Kidney epithelial cell (primary cell): ENCODE measurements at regions not wholly inside any gene's neighbourhood (a gene's known extent, or its start where the extent isn't known, plus 50 kb on each side); places are given as distances from the start of the nearest gene placed in this dataset.

Source experiments
- DNase-seq: peaks from one replicate; pipeline ENCODE4 v3.0.0-alpha.2; 2010; ENCODE audit warnings: low read depth
- H3K27me3 ChIP-seq: 2 replicates; pipeline ENCODE4 v1.6.0; 2011; ENCODE audit warnings: low read length; ENCODE audit not compliant: control insufficient read depth, insufficient read depth
- H3K36me3 ChIP-seq: 2 replicates; pipeline ENCODE4 v1.5.1; 2011; ENCODE audit warnings: low read length; ENCODE audit not compliant: control insufficient read depth, insufficient read depth
- H3K4me3 ChIP-seq: 2 replicates; pipeline ENCODE4 v1.5.1; 2011; ENCODE audit warnings: low read depth, mild to moderate bottlenecking, control low read depth, low read length
- TF ChIP-seq, protein P1 (sequence below): IDR thresholded peaks from 2 replicates; pipeline ENCODE4 v1.5.1; 2011; ENCODE audit warnings: mild to moderate bottlenecking, moderate library complexity, low read length, control low read depth, inconsistent platforms; ENCODE audit not compliant: insufficient read depth, poor library complexity, severe bottlenecking

DNA sequence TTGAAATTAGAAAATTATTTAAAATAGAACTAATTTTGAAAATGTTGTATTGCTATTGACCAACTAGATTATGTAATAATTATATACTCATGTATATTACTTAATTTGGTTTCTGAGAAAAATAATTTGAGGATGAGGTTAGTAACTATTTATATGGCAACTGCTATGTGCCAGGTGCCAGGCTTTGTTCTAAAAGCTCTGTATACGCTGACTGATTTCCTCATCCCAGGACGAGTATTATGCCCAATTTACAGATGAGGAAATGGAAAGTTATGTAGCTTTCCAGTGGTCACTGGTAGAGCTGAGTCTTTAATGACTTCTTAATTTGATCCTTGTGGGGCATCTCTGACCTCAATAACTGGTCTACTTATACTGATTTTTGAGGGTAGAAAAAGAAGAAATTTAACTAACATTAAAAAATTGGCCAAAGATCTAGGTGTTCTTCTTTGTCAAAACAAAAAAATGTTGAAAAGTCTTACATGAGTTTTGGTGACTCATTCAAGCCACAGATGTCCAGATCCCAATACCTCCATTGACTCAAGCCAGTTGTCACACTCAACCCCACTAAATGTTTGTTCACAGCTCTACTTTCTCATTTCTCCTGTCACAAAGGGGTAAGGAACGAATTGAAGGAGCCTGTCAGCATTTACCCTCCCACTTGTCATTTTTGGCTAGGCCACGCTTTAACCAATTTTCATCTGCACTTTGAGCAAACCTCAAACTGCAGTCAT is 228.1 kb upstream of the MEF2C start:
- H3K36me3 ChIP-seq, result no peaks in the 10 kb centered on the region
- no peak for DNase-seq
- no peaks in the 10 kb centered on the region for H3K27me3 ChIP-seq
- TF ChIP-seq, protein P1, sequence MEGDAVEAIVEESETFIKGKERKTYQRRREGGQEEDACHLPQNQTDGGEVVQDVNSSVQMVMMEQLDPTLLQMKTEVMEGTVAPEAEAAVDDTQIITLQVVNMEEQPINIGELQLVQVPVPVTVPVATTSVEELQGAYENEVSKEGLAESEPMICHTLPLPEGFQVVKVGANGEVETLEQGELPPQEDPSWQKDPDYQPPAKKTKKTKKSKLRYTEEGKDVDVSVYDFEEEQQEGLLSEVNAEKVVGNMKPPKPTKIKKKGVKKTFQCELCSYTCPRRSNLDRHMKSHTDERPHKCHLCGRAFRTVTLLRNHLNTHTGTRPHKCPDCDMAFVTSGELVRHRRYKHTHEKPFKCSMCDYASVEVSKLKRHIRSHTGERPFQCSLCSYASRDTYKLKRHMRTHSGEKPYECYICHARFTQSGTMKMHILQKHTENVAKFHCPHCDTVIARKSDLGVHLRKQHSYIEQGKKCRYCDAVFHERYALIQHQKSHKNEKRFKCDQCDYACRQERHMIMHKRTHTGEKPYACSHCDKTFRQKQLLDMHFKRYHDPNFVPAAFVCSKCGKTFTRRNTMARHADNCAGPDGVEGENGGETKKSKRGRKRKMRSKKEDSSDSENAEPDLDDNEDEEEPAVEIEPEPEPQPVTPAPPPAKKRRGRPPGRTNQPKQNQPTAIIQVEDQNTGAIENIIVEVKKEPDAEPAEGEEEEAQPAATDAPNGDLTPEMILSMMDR, result no peak
- H3K4me3 ChIP-seq, result no peak overlapping the region

DNA sequence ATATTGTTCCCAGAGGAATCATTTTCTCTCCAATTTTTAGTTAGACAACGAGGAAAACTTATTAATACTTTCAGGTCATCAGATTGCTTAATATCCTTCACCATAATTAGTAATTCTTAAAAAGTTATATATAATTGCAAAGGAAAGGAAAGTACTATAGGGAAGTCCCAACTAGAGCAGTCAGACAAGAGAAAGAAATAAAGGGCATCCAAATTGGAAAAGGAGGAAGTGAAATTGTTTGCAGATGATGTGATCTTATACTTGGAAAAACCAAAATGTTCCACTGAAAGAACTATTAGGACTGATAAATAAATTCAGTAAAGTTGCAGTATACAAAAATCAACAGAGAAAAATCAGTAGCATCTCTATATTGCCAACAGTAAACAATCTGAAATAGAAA is 223.5 kb upstream of the MEF2C start:
- no peak overlapping the region for H3K4me3 ChIP-seq
- TF ChIP-seq, protein P1, result no peak
- no peaks in the 10 kb centered on the region for H3K36me3 ChIP-seq
- no peak for DNase-seq
- no peaks in the 10 kb centered on the region for H3K27me3 ChIP-seq

DNA sequence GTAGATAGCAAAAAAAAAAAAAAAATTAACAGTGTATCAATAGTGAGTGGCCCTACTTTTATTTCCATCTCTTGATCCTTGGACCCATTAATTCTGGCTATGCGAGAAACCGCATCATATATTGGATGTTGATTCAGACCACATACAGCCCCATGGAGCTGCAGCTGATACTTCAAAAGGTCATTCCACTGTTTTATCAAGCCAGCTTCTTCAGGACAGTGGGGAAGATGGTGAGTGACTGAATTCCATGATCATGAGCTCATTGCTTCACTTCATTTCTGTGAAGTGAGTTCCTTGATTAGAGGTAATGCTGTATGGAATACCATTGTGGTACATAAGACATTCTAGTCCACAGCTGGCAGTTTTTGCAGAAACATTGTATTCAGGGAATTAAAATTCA is 222.9 kb upstream of the MEF2C start:
- H3K36me3 ChIP-seq, result no peaks in the 10 kb centered on the region
- TF ChIP-seq, protein P1, result no peak
- H3K27me3 ChIP-seq, result no peaks in the 10 kb centered on the region
- DNase-seq, result no peak
- no peak overlapping the region for H3K4me3 ChIP-seq

DNA sequence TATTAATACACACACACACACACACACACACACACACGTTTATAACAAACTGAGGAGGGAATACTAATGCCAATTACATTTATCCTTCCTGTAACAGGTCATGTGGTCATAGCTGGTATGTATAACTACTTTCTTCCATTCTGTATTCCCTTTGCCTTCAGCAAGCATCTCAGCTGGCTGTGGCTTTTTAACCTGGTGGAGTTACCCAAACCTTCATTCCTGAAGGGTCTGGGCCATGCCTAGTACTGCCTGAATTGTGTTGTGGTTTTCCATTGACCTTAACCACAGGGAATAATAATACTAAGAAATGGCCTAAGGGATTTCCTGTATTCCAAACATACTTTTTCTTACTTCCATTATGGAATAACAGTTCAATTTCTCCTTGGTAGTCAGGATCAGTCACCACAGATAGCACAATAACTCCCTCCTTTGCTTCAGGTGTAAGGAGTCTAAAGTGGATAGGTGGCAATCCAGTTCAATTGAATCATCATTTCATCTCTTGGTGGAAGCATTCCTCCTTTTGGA is 222.2 kb upstream of the MEF2C start:
- TF ChIP-seq, protein P1, result no peak
- no peak for DNase-seq
- H3K36me3 ChIP-seq, result no peaks in the 10 kb centered on the region
- H3K27me3 ChIP-seq, result no peaks in the 10 kb centered on the region
- no peak overlapping the region for H3K4me3 ChIP-seq

DNA sequence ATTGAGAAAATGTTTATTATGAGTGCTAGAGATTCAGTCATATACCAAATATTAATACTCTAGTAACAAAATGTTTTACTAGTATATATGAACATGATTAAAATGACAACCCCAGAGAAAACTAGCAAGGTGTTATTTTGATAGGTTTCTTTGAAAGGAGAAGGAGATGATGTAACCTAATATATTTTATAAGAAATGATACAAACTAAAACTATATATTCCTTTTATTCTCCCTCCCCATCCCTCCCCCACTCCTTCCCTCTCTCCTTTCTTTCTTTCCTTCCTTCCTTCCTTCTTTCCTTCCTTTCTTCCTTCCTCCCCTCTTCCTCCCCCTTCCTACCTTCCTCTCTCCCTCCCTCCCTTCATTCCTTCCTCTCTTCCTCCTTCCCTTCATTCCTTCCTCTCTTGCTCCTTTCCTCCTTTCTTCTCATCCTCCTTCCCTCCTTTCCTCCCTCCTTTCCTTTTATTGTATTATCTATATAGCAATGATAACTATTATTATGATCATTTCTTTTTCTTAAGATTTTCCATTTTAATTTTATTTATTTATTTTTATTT is 215.3 kb upstream of the MEF2C start:
- TF ChIP-seq, protein P1, result no peak
- Histone ChIP-seq H3K36me3 (no peaks in the 10 kb centered on the region), H3K4me3 (no peak overlapping the region), H3K27me3 (no peaks in the 10 kb centered on the region)
- no peak for DNase-seq

DNA sequence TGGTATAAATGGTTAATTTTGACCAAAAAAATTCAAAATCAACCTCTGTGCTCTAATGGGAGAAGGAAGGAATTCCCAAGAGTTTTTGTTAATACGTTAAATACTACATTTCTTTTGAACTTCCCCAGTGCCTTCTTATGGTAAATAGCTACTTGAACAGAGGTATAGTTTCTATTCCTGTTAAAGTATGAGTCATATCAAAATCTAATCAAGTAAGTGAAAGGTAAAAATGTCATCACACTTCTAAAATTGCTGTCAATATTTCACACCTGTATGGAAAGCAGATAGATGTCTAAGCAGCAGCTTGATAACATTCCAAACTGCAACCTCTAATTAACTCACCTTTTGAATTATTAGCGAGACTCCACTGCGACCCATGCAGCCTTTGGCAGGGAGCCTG is 214.1 kb upstream of the MEF2C start:
- TF ChIP-seq, protein P1, result no peak
- DNase-seq, result no peak
- no peaks in the 10 kb centered on the region for H3K36me3 ChIP-seq
- H3K4me3 ChIP-seq, result no peak overlapping the region
- H3K27me3 ChIP-seq, result no peaks in the 10 kb centered on the region
